OCI-LY1 (cell line): ENCODE measurements at regions not wholly inside any gene's neighbourhood (a gene's known extent, or its start where the extent isn't known, plus 50 kb on each side); places are given as distances from the start of the nearest gene placed in this dataset.

Experiments
- H2AFZ ChIP-seq: fragments of 200-600 bp; sonication (generic), shearing (Covaris generic); 2 replicates; pipeline ENCODE4 v1.6.0; 2014; ENCODE audit warnings: antibody characterized with exemption, mild to moderate bottlenecking, low read length
- H3F3A ChIP-seq: fragments of 200-600 bp; sonication (generic), shearing (Covaris generic); 2 replicates; pipeline ENCODE4 v1.6.0; 2014; ENCODE audit warnings: mild to moderate bottlenecking, antibody characterized with exemption, low read length, moderate library complexity; ENCODE audit not compliant: insufficient read depth
- H3K27ac ChIP-seq: fragments of 200-600 bp; sonication (generic); 2 replicates; pipeline ENCODE4 v1.5.1; 2014; ENCODE audit warnings: low read length, mixed run types, mild to moderate bottlenecking, low read depth; ENCODE audit not compliant: poor library complexity, severe bottlenecking
- H3K27me3 ChIP-seq: fragments of 200-600 bp; sonication (generic); 2 replicates; pipeline ENCODE4 v1.6.0; 2014; ENCODE audit warnings: antibody characterized with exemption, mild to moderate bottlenecking, low read length, moderate library complexity; ENCODE audit not compliant: insufficient read depth
- H3K36me3 ChIP-seq: fragments of 200-600 bp; sonication (generic); 2 replicates; pipeline ENCODE4 v1.6.1; 2014; ENCODE audit warnings: mild to moderate bottlenecking, antibody characterized with exemption, low read length, moderate library complexity, mixed read lengths; ENCODE audit not compliant: insufficient read depth
- H3K4me1 ChIP-seq: fragments of 200-600 bp; sonication (generic); 2 replicates; pipeline ENCODE4 v1.5.1; 2014; ENCODE audit warnings: mild to moderate bottlenecking, low read length, moderate library complexity; ENCODE audit not compliant: insufficient read depth, severe bottlenecking
- H3K4me2 ChIP-seq: fragments of 200-600 bp; sonication (generic), shearing (Covaris generic); 2 replicates; pipeline ENCODE4 v1.6.1; 2014; ENCODE audit warnings: low read length
- H3K4me3 ChIP-seq: fragments of 200-600 bp; sonication (generic); 2 replicates; pipeline ENCODE4 v1.5.1; 2014; ENCODE audit warnings: low read length, low read depth, mild to moderate bottlenecking, mixed read lengths; ENCODE audit not compliant: poor library complexity, severe bottlenecking
- H3K79me2 ChIP-seq: fragments of 200-600 bp; shearing (Covaris generic); 2 replicates; pipeline ENCODE4 v1.6.1; 2016; ENCODE audit warnings: mixed run types, low read length, mixed read lengths; ENCODE audit not compliant: insufficient read depth
- H3K9ac ChIP-seq: fragments of 200-600 bp; sonication (generic), shearing (Covaris generic); 2 replicates; pipeline ENCODE4 v1.6.1; 2014; ENCODE audit warnings: mild to moderate bottlenecking, low read length, mixed read lengths
- H3K9me2 ChIP-seq: fragments of 200-600 bp; sonication (generic), shearing (Covaris generic); 2 replicates; pipeline ENCODE4 v1.6.1; 2014; ENCODE audit warnings: low read depth, mild to moderate bottlenecking, low read length, mixed read lengths
- H3K9me3 ChIP-seq: fragments of 200-600 bp; shearing (Covaris generic); 2 replicates; pipeline ENCODE4 v1.6.1; 2014; ENCODE audit warnings: low read length, mixed read lengths
- H4K20me1 ChIP-seq: fragments of 200-600 bp; sonication (generic), shearing (Covaris generic); 2 replicates; pipeline ENCODE4 v1.6.0; 2016; ENCODE audit warnings: mild to moderate bottlenecking, low read length; ENCODE audit not compliant: insufficient read depth
- EZH2 ChIP-seq: fragments of 200-600 bp; sonication (generic), shearing (Covaris generic); IDR thresholded peaks from 2 replicates; pipeline ENCODE4 v1.8.0; 2017; ENCODE audit warnings: borderline replicate concordance, mixed run types, mild to moderate bottlenecking, antibody characterized with exemption, low read length, moderate library complexity, mixed read lengths
- TF ChIP-seq, protein P1 (sequence below): fragments of 200-600 bp; sonication (generic), shearing (Covaris generic); IDR thresholded peaks from 2 replicates; pipeline ENCODE4 v1.5.1; 2017; ENCODE audit warnings: mild to moderate bottlenecking, antibody characterized with exemption, low read length, moderate library complexity, mixed read lengths

DNA sequence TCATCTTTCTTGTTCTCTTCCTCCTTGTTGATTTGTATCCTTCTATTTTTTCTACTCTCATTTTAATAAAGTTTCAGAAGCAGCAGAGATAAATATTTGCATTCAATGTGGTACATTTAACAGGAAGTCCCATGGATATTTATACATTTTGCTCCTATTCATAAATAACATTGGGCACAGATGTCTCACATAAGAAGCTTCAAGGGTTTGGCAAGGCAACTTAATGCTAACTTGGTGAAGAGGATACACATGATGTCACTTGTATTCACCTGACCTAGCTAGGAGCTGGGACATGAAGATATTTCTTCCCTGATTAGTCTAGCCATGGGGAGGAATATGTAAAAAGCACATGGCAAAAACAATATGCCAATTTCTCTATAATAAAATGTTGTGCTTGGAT lies 65.1 kb upstream of the DUSP10 start:
- Histone ChIP-seq H3K27ac (no peak overlapping the region), H3K36me3 (no peaks in the 10 kb centered on the region), H3K9me2 (no peaks in the 10 kb centered on the region; the same call in 1 of the 2 replicates), H3K9me3 (no peaks in the 10 kb centered on the region), H3K4me2 (no peak overlapping the region), H3F3A (no peaks in the 10 kb centered on the region), H3K9ac (no peak overlapping the region), H3K4me3 (no peak overlapping the region), H3K4me1 (peaks cover 14% of the 10 kb centered on the region), H3K27me3 (no peaks in the 10 kb centered on the region), H3K79me2 (no peaks in the 10 kb centered on the region), H4K20me1 (no peaks in the 10 kb centered on the region), H2AFZ (no peak overlapping the region)
- TF ChIP-seq EZH2 = no peak
- TF ChIP-seq, protein P1, sequence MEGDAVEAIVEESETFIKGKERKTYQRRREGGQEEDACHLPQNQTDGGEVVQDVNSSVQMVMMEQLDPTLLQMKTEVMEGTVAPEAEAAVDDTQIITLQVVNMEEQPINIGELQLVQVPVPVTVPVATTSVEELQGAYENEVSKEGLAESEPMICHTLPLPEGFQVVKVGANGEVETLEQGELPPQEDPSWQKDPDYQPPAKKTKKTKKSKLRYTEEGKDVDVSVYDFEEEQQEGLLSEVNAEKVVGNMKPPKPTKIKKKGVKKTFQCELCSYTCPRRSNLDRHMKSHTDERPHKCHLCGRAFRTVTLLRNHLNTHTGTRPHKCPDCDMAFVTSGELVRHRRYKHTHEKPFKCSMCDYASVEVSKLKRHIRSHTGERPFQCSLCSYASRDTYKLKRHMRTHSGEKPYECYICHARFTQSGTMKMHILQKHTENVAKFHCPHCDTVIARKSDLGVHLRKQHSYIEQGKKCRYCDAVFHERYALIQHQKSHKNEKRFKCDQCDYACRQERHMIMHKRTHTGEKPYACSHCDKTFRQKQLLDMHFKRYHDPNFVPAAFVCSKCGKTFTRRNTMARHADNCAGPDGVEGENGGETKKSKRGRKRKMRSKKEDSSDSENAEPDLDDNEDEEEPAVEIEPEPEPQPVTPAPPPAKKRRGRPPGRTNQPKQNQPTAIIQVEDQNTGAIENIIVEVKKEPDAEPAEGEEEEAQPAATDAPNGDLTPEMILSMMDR = no peak

- Histone ChIP-seq H2AFZ (no peak overlapping the region), H3K79me2 (no peaks in the 10 kb centered on the region), H3K27ac (no peak overlapping the region), H3K9me2 (no peaks in the 10 kb centered on the region; the same call in 1 of the 2 replicates), H4K20me1 (no peaks in the 10 kb centered on the region), H3K9ac (no peak overlapping the region), H3K4me2 (no peak overlapping the region), H3K36me3 (no peaks in the 10 kb centered on the region), H3K4me1 (peaks cover 14% of the 10 kb centered on the region), H3K4me3 (no peak overlapping the region), H3K9me3 (no peaks in the 10 kb centered on the region), H3F3A (no peaks in the 10 kb centered on the region), H3K27me3 (no peaks in the 10 kb centered on the region)
- TF ChIP-seq EZH2 = no peak
These were observed 64.3 kb upstream of the DUSP10 start for GRCh38 chr1:221806236-221806635.

GRCh38 chr1:221805121-221805520 lies 63.2 kb upstream of the DUSP10 start:
- Histone ChIP-seq H4K20me1 (no peaks in the 10 kb centered on the region), H3K27me3 (no peaks in the 10 kb centered on the region), H3K9me3 (no peaks in the 10 kb centered on the region), H3K27ac (no peak overlapping the region), H3F3A (no peaks in the 10 kb centered on the region), H3K4me2 (no peak overlapping the region), H3K79me2 (no peaks in the 10 kb centered on the region), H3K4me3 (no peak overlapping the region), H3K9me2 (no peaks in the 10 kb centered on the region; the same call in 1 of the 2 replicates), H2AFZ (no peak overlapping the region), H3K4me1 (peaks cover 14% of the 10 kb centered on the region), H3K36me3 (no peaks in the 10 kb centered on the region), H3K9ac (no peak overlapping the region)
- no peak for TF ChIP-seq EZH2
- TF ChIP-seq, protein P1 = no peak

- Histone ChIP-seq H3K4me2 (no peak overlapping the region), H3K36me3 (no peaks in the 10 kb centered on the region), H3F3A (no peaks in the 10 kb centered on the region), H3K4me3 (no peak overlapping the region), H2AFZ (no peak overlapping the region), H3K27me3 (no peaks in the 10 kb centered on the region), H3K9me2 (no peaks in the 10 kb centered on the region; the same call in 1 of the 2 replicates), H3K4me1 (peaks cover 9% of the 10 kb centered on the region), H3K79me2 (no peaks in the 10 kb centered on the region), H3K27ac (no peak overlapping the region), H4K20me1 (no peaks in the 10 kb centered on the region), H3K9me3 (peaks cover 4% of the 10 kb centered on the region; the same call in 1 of the 2 replicates), H3K9ac (no peak overlapping the region)
- TF ChIP-seq, protein P1 = no peak
- TF ChIP-seq EZH2 = no peak
These were observed 62.4 kb upstream of the DUSP10 start for GRCh38 chr1:221804303-221804702.
